Activated naive CD4-positive, alpha-beta T cell treated with anti-CD3 and anti-CD28 coated beads, Interleukin-2, amount 50 U/mL, for 24 hours (primary cell): ENCODE measurements at regions not wholly inside any gene's neighbourhood (a gene's known extent, or its start where the extent isn't known, plus 50 kb on each side); places are given as distances from the start of the nearest gene placed in this dataset.
"Not testable (repeated sequence)": the region's sequence is repeated elsewhere in the genome, so short reads cannot be mapped to it uniquely, and the experiment has no call there.

ENCODE experiments used
- H3K27ac Mint-ChIP-seq: one replicate; pipeline ENCODE4 v1.8.0; 2021; ENCODE audit warnings: mild to moderate bottlenecking, mixed read lengths
- H3K27me3 Mint-ChIP-seq: one replicate; pipeline ENCODE4 v1.8.0; 2021; ENCODE audit warnings: mixed read lengths
- H3K36me3 Mint-ChIP-seq: one replicate; pipeline ENCODE4 v1.8.0; 2021; ENCODE audit warnings: mixed read lengths
- H3K4me1 Mint-ChIP-seq: one replicate; pipeline ENCODE4 v1.8.0; 2021; ENCODE audit warnings: mixed read lengths
- H3K4me3 Mint-ChIP-seq: one replicate; pipeline ENCODE4 v1.8.0; 2021; ENCODE audit warnings: mild to moderate bottlenecking, mixed read lengths
- H3K9me3 Mint-ChIP-seq: one replicate; pipeline ENCODE4 v1.8.0; 2021; ENCODE audit warnings: mixed read lengths

DNA sequence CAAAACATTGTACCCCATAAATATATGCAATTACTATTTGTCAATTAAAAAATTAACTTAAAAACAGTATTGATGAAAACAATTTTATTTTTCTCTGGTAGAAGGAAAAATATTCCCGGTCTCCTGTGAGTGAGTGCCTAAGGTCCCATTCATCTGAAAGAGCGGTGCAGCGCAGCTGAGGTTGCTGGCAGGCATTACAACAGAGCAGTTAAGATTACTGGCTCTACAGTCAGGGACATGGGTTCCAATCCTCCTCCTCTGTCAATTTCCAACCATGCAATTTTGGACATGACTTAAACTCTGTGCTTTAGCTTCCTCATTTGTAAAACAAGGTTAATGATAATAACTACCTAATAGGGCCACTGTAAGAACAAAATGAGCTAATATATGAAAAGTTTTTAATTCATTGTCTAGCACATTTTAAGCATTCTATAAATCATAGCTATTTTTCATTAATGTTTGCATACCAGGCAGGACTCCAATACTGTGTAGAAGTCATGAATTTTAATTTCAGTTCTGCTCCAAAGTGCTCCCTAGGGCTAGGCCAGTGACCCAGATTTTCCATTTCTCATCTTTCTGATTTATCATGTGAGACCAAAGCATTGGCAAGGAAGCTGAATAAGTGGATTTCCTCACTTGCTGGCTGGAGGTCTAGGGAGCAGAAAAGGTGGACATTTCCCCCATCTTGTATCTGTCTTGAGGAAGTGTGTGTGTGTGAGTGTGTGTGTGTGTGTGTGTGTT, 174.2 kb upstream of the NBPF19 start:
- H3K9me3 Mint-ChIP-seq, H3K36me3 Mint-ChIP-seq: not testable (repeated sequence)

DNA sequence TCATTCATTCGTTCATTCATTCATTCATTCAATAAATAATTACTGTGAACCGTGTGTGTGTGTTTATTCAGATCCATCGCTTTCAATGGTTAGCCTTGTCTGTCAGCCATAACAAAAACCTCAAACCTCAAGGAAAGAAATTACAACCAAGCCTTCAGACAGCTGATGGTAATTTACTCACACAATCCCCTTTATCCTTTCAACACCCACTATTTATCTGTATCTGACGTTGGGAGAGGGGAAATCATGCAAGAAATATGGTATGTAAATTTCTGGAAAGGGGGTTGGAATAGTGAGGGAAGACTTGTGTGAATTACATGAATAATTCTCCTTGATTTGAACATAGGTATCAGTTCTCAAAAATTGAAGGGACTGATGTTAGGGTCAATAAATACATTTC, 173.6 kb upstream of the NBPF19 start:
- not testable (repeated sequence) for H3K9me3 Mint-ChIP-seq, H3K4me1 Mint-ChIP-seq, H3K36me3 Mint-ChIP-seq, H3K27ac Mint-ChIP-seq, H3K4me3 Mint-ChIP-seq, H3K27me3 Mint-ChIP-seq

More for the DNA sequence above, 174.2 kb upstream of the NBPF19 start:
- H3K4me1 Mint-ChIP-seq, H3K27ac Mint-ChIP-seq, H3K4me3 Mint-ChIP-seq, H3K27me3 Mint-ChIP-seq: not testable (repeated sequence)

DNA sequence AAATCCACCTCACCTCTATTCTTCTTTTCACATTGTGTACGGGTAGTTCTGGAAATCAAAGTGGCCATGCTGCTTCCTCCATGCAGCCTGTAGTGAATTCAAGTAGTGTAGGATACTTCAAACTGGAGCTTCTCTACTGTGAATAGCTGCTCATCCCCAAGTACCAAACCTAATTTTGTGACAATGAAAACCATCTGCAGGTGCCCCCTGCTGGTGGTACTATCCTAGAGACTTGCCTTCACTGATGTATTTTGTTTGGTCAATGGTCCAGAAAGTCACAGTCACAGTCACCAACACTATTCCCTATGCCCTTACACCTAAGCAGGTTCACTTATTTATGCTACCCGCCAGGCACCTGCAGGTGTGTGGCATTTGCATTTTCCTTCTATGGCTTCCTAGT, 170.0 kb upstream of the NBPF19 start:
- H3K27me3 Mint-ChIP-seq, H3K36me3 Mint-ChIP-seq: not testable (repeated sequence)

DNA sequence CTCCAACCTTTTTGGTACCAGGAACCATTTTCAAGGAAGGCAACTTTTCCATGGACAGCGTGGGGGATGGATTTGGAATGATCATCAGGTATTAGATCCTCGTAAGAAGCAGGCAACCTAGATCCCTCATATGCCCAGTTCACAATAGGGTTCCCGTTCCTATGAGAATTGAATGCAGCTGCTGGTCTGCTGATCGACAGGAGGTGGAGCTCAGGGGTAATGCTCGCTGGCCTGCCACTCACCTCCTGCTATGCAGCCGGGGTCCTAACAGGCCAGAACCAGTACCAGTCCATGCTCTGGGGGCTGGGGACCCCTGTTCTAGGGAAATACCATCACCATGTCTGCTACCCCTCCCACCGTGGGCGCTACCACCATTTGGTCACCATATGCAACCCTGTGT, 167.2 kb upstream of the NBPF19 start:
- not testable (repeated sequence) for H3K4me1 Mint-ChIP-seq, H3K4me3 Mint-ChIP-seq, H3K27ac Mint-ChIP-seq, H3K36me3 Mint-ChIP-seq, H3K27me3 Mint-ChIP-seq, H3K9me3 Mint-ChIP-seq

More for the DNA sequence above, 170.0 kb upstream of the NBPF19 start:
- not testable (repeated sequence) for H3K4me1 Mint-ChIP-seq, H3K9me3 Mint-ChIP-seq, H3K4me3 Mint-ChIP-seq, H3K27ac Mint-ChIP-seq

DNA sequence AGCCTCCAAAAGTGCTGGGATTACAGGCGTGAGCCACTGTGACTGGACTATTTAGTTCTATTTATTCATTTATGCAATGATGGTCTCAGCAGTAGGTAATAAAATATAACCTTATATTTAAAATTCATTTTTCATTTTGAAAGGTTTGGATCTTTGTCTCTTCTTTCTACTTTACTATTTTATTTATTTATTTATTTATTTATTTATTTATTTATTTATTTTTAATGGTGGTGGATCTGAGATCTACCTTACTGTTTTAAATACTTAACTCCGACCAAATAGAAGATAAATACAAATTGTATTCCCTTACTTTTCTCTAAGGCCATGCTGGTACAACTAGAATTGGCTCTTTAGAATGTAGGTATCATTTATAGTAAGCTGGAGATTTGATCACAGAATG, 159.9 kb upstream of the NBPF19 start:
- H3K4me1 Mint-ChIP-seq, H3K27me3 Mint-ChIP-seq, H3K27ac Mint-ChIP-seq, H3K36me3 Mint-ChIP-seq, H3K4me3 Mint-ChIP-seq, H3K9me3 Mint-ChIP-seq: not testable (repeated sequence)

DNA sequence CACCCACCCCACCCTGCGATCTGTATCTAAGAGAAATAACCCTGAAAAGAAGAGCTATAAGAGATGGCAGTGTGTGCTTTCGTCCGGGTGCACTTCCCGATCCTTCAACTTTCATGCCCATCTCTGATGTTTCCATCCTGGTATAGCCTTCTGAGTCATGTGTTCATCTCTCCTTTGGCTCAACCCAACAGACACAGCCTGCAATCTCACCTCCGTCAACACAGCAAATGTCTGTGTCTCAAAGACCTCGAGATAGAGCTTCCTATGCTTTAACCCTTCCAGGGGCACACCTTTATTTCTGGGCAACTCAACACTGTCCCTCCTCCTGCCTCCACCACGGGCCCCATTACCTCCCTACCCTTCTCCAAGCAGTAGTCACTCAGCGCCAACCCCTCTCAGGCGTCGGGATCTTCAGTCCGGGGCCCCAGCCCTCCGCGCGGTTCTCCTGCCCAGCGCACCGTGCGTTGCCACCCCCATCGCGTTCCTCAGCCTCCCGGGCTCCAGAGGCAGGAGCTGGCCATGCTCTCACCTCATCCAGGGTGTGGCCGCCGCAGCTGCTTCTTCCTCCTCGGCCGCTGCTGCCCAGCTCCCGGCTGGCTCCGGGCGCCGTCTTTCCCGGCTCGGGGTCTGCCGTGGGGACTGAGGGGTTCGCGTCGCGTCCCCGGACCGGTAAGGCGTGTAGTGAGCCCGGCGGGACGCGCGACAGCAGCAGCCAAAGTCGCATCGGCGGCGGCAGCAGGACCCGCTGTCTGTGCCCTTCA, 153.7 kb upstream of the NBPF19 start:
- not testable (repeated sequence) for H3K27ac Mint-ChIP-seq, H3K9me3 Mint-ChIP-seq, H3K4me1 Mint-ChIP-seq, H3K4me3 Mint-ChIP-seq, H3K27me3 Mint-ChIP-seq, H3K36me3 Mint-ChIP-seq

DNA sequence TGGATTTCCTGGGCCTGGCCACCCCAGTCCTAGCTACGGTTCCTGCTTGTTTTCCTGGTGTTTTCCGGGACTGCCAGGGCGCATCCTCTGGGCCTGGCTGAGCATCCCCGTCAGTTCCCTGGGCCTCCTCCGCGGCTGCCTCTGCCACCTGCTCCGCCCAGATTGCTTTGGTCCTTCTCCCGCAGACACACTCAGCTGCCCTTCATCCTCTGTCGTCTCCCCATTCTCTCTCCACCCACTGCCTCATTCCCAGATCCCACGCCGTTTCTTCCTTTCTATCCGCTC, 153.2 kb upstream of the NBPF19 start:
- H3K9me3 Mint-ChIP-seq, H3K4me3 Mint-ChIP-seq, H3K36me3 Mint-ChIP-seq, H3K27ac Mint-ChIP-seq, H3K4me1 Mint-ChIP-seq, H3K27me3 Mint-ChIP-seq: not testable (repeated sequence)

DNA sequence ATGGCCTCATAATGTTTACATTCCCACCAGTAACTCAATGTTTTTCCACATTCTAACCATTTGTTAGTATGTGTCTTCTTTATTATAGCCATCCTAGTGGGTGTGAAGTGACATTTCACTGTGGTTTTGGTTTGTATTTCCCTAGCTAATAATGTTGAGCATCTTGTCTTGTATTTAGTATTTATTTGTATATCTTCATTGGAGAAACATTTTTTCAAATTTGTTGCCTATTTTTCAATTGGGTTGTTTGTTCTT, 144.8 kb upstream of the NBPF19 start:
- H3K27ac Mint-ChIP-seq, H3K27me3 Mint-ChIP-seq, H3K9me3 Mint-ChIP-seq, H3K36me3 Mint-ChIP-seq, H3K4me1 Mint-ChIP-seq, H3K4me3 Mint-ChIP-seq: not testable (repeated sequence)

DNA sequence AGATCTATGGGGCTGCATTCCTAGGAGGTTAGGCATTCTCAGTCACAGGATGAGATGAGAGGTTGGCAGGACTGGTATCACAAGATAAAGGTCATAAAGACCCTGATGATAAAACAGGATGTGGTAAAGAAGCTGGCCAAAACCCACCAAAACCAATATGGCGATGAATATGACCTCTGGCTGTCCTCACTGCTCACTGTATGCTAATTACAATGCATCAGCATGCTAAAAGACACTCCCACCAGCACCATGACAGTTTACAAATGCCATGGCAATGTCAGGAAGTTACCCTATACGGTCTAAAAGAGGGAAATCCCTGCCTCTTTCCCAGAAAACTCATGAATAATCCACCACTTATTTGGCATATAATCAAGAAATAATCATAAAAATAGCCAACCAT, 138.8 kb upstream of the NBPF19 start:
- H3K36me3 Mint-ChIP-seq, H3K27ac Mint-ChIP-seq, H3K27me3 Mint-ChIP-seq, H3K4me1 Mint-ChIP-seq, H3K4me3 Mint-ChIP-seq, H3K9me3 Mint-ChIP-seq: not testable (repeated sequence)

DNA sequence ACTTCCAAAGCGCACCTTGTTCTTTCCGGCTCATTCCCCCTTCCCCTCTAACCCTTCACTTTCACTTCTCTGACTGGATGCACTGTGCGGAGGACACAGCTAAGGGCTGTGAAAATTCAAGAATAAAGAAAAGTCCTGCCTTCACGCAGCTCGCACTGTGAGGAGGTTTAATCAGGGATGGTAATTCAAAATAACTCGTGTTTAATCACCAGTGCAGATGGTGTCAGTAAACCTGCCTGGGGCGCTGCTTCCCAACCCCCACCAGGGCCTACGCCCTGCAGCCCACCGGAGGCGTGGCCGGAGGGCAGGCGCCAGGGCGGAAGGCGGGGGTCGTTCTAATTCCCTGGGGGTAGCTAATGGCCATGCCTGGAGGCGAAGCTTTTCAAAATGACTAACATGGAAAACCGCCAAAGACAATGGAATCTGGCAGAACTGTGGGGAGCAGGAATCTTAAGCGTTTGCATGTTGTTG, 136.6 kb upstream of the NBPF19 start:
- H3K4me3 Mint-ChIP-seq, H3K9me3 Mint-ChIP-seq, H3K27me3 Mint-ChIP-seq, H3K4me1 Mint-ChIP-seq, H3K27ac Mint-ChIP-seq, H3K36me3 Mint-ChIP-seq: not testable (repeated sequence)

DNA sequence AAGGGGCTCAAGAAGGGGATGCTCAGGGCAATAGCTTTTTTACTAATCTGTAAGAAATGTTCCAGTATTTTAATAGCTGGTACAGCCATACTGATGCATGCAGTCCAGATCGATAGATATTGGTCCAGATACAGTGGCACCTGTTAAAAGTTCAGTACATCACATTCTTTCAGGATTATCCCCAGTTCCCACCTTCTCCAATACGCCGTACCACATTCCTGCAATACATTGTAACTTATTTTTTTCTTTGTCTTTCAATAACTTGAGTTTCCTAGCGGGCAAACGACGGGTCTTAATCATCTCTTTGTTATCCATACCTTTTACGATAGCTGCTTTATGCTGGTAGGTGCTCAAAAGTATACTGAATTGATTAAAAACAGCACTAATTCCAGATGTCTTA, 136.1 kb upstream of the NBPF19 start:
- not testable (repeated sequence) for H3K27ac Mint-ChIP-seq, H3K36me3 Mint-ChIP-seq, H3K9me3 Mint-ChIP-seq, H3K4me1 Mint-ChIP-seq, H3K27me3 Mint-ChIP-seq, H3K4me3 Mint-ChIP-seq

DNA sequence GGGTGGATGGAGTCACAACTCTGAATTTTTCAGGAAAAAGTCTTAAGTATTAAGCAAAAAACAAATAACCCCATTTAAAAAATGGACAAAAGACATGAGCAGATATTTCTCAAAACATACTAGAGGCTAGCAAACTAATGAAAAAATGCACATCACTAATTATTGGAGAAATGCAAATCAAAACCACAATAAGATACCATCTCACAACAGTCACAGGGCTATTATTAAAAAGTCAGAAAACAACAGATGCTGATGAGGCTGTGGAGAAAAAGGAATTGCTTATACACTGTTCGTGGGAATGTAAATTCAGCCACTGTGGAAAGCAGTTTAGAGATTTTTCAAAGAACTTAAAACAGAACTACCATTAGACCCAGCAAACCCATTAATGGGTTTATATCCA, 125.4 kb upstream of the NBPF19 start:
- H3K4me1 Mint-ChIP-seq, result not testable (repeated sequence)

DNA sequence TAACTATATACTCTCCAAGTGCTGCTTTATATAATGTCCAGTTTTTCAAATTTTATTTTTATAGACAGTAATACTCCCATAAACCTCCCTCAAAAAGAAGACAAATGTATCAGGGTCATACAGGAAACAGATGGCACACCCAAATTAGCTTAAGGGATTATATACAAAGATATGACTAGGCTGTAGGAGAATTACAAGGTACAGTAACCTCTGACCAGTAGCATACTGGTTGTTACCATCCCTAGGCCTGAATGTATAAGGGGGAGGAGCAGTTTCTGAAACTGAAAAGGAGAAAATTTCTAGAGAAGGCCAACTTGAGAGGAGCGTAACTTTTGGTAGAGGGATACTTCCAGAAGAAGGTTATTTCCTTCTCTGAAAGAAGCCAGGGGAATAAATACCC, 122.6 kb upstream of the NBPF19 start:
- H3K9me3 Mint-ChIP-seq, H3K4me3 Mint-ChIP-seq, H3K27me3 Mint-ChIP-seq, H3K36me3 Mint-ChIP-seq, H3K4me1 Mint-ChIP-seq, H3K27ac Mint-ChIP-seq: not testable (repeated sequence)

More for the DNA sequence above, 125.4 kb upstream of the NBPF19 start:
- not testable (repeated sequence) for H3K4me3 Mint-ChIP-seq, H3K36me3 Mint-ChIP-seq, H3K9me3 Mint-ChIP-seq, H3K27me3 Mint-ChIP-seq, H3K27ac Mint-ChIP-seq

DNA sequence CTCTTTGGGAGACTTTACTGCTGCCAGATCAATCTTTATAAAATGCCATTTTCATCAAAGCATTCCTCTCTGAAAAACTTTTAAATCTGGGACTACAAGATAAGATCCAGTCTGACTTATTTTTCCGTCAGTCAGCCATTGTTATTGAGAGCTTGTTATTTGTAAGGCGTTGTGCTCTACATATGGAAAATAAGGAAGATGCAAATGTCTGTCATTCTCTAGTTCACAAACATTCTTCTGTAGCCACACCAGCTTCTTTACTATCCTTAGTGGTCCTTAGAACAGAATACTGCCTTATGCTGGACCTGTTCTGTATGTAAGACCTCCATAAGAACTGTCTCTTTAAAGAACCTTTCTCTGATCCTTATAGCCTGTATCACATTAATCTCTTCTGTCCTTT, 120.3 kb upstream of the NBPF19 start:
- H3K9me3 Mint-ChIP-seq, H3K4me1 Mint-ChIP-seq, H3K27ac Mint-ChIP-seq, H3K36me3 Mint-ChIP-seq, H3K27me3 Mint-ChIP-seq, H3K4me3 Mint-ChIP-seq: not testable (repeated sequence)

DNA sequence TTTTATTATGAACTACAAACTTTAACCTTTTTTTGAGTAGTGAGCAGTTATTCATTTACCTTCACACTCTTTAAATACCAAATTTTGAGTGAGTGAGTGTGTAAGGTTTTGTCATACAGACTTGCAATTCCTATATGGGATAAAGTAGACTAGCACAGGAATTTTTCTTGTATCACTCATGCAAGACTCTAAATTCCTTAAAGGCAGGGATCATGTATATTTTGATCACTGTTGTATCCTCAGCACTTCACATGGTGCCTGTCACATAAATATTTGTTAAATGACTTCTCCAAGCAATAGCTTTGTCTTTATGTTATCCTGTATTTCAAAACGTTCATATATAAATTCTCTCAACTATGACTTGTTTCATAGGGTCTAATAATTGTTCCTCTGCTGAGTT, 119.1 kb upstream of the NBPF19 start:
- H3K27me3 Mint-ChIP-seq, H3K9me3 Mint-ChIP-seq, H3K4me1 Mint-ChIP-seq, H3K27ac Mint-ChIP-seq, H3K36me3 Mint-ChIP-seq, H3K4me3 Mint-ChIP-seq: not testable (repeated sequence)

DNA sequence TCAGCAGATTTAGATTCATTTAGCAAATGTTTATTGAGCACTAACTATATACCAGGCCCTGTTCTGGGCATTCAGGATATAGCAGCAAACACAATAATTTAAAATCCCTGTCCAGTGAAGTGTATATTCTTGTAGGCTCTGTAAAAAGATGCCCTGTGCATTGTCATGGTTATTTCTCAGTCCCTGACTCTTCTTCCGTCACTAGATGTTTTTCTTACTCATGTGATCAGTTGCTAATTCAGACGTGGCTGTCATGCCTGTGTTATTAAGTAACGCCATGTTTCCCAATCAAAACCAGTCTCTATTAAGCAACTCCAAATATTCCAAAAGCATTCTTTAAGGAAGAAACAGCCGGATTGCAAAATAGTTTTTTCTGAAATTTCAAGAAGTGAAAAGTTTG, 118.7 kb upstream of the NBPF19 start:
- not testable (repeated sequence) for H3K4me1 Mint-ChIP-seq, H3K27me3 Mint-ChIP-seq, H3K4me3 Mint-ChIP-seq, H3K9me3 Mint-ChIP-seq, H3K36me3 Mint-ChIP-seq, H3K27ac Mint-ChIP-seq

DNA sequence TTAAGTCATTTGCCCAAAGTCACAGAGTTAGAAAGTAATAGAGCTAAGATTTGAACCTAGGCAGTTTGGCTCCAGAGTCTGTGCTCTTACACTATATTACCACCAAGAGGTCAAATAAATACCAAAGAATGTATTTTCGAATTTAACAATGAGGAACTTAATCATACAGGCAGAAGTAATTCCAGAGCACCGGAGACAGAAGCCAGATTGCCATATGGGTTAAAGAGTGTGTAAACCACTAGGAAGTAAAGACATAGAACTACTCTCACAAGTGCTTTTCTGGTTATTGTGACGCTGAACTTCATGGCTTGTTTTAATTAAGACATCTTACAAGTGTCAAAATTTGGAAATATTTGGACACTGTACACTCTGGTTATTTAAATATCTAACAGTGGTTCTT, 114.5 kb upstream of the NBPF19 start:
- H3K27ac Mint-ChIP-seq, H3K27me3 Mint-ChIP-seq, H3K4me3 Mint-ChIP-seq, H3K4me1 Mint-ChIP-seq, H3K36me3 Mint-ChIP-seq, H3K9me3 Mint-ChIP-seq: not testable (repeated sequence)
